ENCODE measurements at regions not wholly inside any gene's neighbourhood (a gene's known extent, or its start where the extent isn't known, plus 50 kb on each side); places are given as distances from the start of the nearest gene placed in this dataset.

GRCh38 chr20:53826090-53826489 lies 232.5 kb upstream of the ZNF217 start:
- TF ChIP-seq CTCF (IDR thresholded peaks at IDR 0.05) (no peak), EZH2phosphoT487 (IDR thresholded peaks at IDR 0.05) (no peak), EZH2 (IDR thresholded peaks at IDR 0.05) (no peak)
- Mint-ChIP-seq H3K4me3 (no peak overlapping the region), H3K4me1 (peaks cover 44% of the 10 kb centered on the region), H3K9me3 (no peaks in the 10 kb centered on the region), H3K27ac (no peak overlapping the region), H3K27me3 (ENCODE audit: insufficient read depth, low read depth) (peaks cover 2% of the 10 kb centered on the region), H3K36me3 (no peaks in the 10 kb centered on the region)
- Histone ChIP-seq H3K9me3 (ENCODE audit: low read depth) (no peaks in the 10 kb centered on the region), H2AFZ (replicated peaks) (no peak overlapping the region), H3K4me1 (peaks cover 24% of the 10 kb centered on the region), H3K9ac (no peak overlapping the region), H3K4me2 (no peak overlapping the region), H3K27me3 (no peaks in the 10 kb centered on the region), H3K27ac (no peak overlapping the region), H3K36me3 (no peaks in the 10 kb centered on the region), H3F3A (ENCODE audit: low read depth) (no peaks in the 10 kb centered on the region), H3K79me2 (ENCODE audit: low read depth) (no peaks in the 10 kb centered on the region), H3K4me3 (no peak overlapping the region), H4K20me1 (ENCODE audit: low read depth) (no peaks in the 10 kb centered on the region)
- DNase-seq (ENCODE audit: low spot score): no peak

- H3K27me3 ChIP-seq: no peaks in the 10 kb centered on the region
- peaks cover 2% of the 10 kb centered on the region for H3K9me3 Mint-ChIP-seq
- H3K4me1 Mint-ChIP-seq: peaks cover 37% of the 10 kb centered on the region
- no peak overlapping the region for H2AFZ ChIP-seq (replicated peaks)
- no peak overlapping the region for H3K27ac Mint-ChIP-seq
- H3K9ac ChIP-seq: no peak overlapping the region
- H3K36me3 ChIP-seq: no peaks in the 10 kb centered on the region
- H3K4me3 ChIP-seq: no peak overlapping the region
- no peaks in the 10 kb centered on the region for H4K20me1 ChIP-seq (ENCODE audit: low read depth)
- peaks cover 24% of the 10 kb centered on the region for H3K4me1 ChIP-seq
- no peaks in the 10 kb centered on the region for H3K36me3 Mint-ChIP-seq
- no peaks in the 10 kb centered on the region for H3K79me2 ChIP-seq (ENCODE audit: low read depth)
- no peak overlapping the region for H3K4me3 Mint-ChIP-seq
- no peak overlapping the region for H3K27ac ChIP-seq
- no peak for TF ChIP-seq EZH2 (IDR thresholded peaks at IDR 0.05)
- no peak for TF ChIP-seq CTCF (IDR thresholded peaks at IDR 0.05)
- no peak for TF ChIP-seq EZH2phosphoT487 (IDR thresholded peaks at IDR 0.05)
- no peak overlapping the region for H3K4me2 ChIP-seq
- peaks cover 2% of the 10 kb centered on the region for H3K27me3 Mint-ChIP-seq (ENCODE audit: insufficient read depth, low read depth)
- H3F3A ChIP-seq (ENCODE audit: low read depth): no peaks in the 10 kb centered on the region
- no peak for DNase-seq (ENCODE audit: low spot score)
- no peaks in the 10 kb centered on the region for H3K9me3 ChIP-seq (ENCODE audit: low read depth)
Measured at GRCh38 chr20:53825282-53825681, 231.6 kb upstream of the ZNF217 start.

GRCh38 chr20:53824779-53825178 lies 231.1 kb upstream of the ZNF217 start:
- no peak overlapping the region for H3K4me2 ChIP-seq
- no peaks in the 10 kb centered on the region for H3F3A ChIP-seq (ENCODE audit: low read depth)
- H3K4me1 ChIP-seq: peaks cover 24% of the 10 kb centered on the region
- no peaks in the 10 kb centered on the region for H3K9me3 ChIP-seq (ENCODE audit: low read depth)
- no peak overlapping the region for H3K4me3 ChIP-seq
- Mint-ChIP-seq H3K4me3 (no peak overlapping the region), H3K27me3 (ENCODE audit: insufficient read depth, low read depth) (peaks cover 2% of the 10 kb centered on the region), H3K9me3 (peaks cover 2% of the 10 kb centered on the region), H3K4me1 (peaks cover 32% of the 10 kb centered on the region), H3K36me3 (no peaks in the 10 kb centered on the region), H3K27ac (no peak overlapping the region)
- H3K27me3 ChIP-seq: no peaks in the 10 kb centered on the region
- H3K27ac ChIP-seq: no peak overlapping the region
- H4K20me1 ChIP-seq (ENCODE audit: low read depth): no peaks in the 10 kb centered on the region
- no peaks in the 10 kb centered on the region for H3K36me3 ChIP-seq
- H3K9ac ChIP-seq: no peak overlapping the region
- no peaks in the 10 kb centered on the region for H3K79me2 ChIP-seq (ENCODE audit: low read depth)
- TF ChIP-seq EZH2 (IDR thresholded peaks at IDR 0.05) (no peak), CTCF (IDR thresholded peaks at IDR 0.05) (no peak), EZH2phosphoT487 (IDR thresholded peaks at IDR 0.05) (no peak)
- DNase-seq (ENCODE audit: low spot score): no peak
- H2AFZ ChIP-seq (replicated peaks): no peak overlapping the region

All from neural progenitor cell (in vitro differentiated cells).